Nephron (organoid): ENCODE measurements at regions not wholly inside any gene's neighbourhood (a gene's known extent, or its start where the extent isn't known, plus 50 kb on each side); places are given as distances from the start of the nearest gene placed in this dataset.

ENCODE experiments used
- H3K27ac Mint-ChIP-seq, 3 experiments: 2 replicates each; pipeline ENCODE4 v1.8.0; 2020; ENCODE audit warnings: mixed read lengths in 3 of 3, mild to moderate bottlenecking in 2 of 3, moderate library complexity in 1 of 3
- H3K27me3 Mint-ChIP-seq: 2 replicates; pipeline ENCODE4 v1.8.0; 2021; ENCODE audit warnings: low read depth, mild to moderate bottlenecking, moderate library complexity, mixed read lengths
- H3K36me3 Mint-ChIP-seq: 2 replicates; pipeline ENCODE4 v1.8.0; 2020; ENCODE audit warnings: low read depth, mixed read lengths
- H3K4me1 Mint-ChIP-seq: 2 replicates; pipeline ENCODE4 v1.8.0; 2020; ENCODE audit warnings: mixed read lengths
- H3K4me3 Mint-ChIP-seq, 3 experiments: 2 replicates each; pipeline ENCODE4 v1.8.0; 2020; ENCODE audit warnings: mild to moderate bottlenecking in 3 of 3, mixed read lengths in 3 of 3, moderate library complexity in 2 of 3
- H3K9me3 Mint-ChIP-seq: 2 replicates; pipeline ENCODE4 v1.8.0; 2020; ENCODE audit warnings: mixed read lengths
- CTCF ChIP-seq, 3 experiments: fragments of 200-600 bp; sonication (generic); IDR thresholded peaks; one replicate each; pipeline ENCODE4 v1.5.0; 2021; ENCODE audit warnings: antibody characterized with exemption in 3 of 3; ENCODE audit not compliant: unreplicated experiment in 3 of 3

GRCh38 chr6:40253420-40253819 lies 319.2 kb upstream of the MOCS1 start:
- no peak overlapping the region for H3K27ac Mint-ChIP-seq

GRCh38 chr6:40252531-40253258 lies 318.4 kb upstream of the MOCS1 start:
- Mint-ChIP-seq H3K4me1 (peaks cover 6% of the 10 kb centered on the region), H3K27ac (no peak overlapping the region), H3K4me3 (no peak overlapping the region), H3K36me3 (no peaks in the 10 kb centered on the region), H3K9me3 (no peaks in the 10 kb centered on the region), H3K27me3 (peaks cover 42% of the 10 kb centered on the region)
- TF ChIP-seq CTCF (IDR thresholded peaks at IDR 0.05; ENCODE audit: unreplicated experiment in 3 of 3): no peak

More at GRCh38 chr6:40253420-40253819, 319.2 kb upstream of the MOCS1 start:
- no peaks in the 10 kb centered on the region for H3K36me3 Mint-ChIP-seq
- peaks cover 37% of the 10 kb centered on the region for H3K27me3 Mint-ChIP-seq
- no peak for TF ChIP-seq CTCF (IDR thresholded peaks at IDR 0.05; ENCODE audit: unreplicated experiment in 3 of 3)
- H3K9me3 Mint-ChIP-seq: no peaks in the 10 kb centered on the region
- H3K4me3 Mint-ChIP-seq: no peak overlapping the region
- peaks cover 6% of the 10 kb centered on the region for H3K4me1 Mint-ChIP-seq

GRCh38 chr6:40251637-40252300 lies 317.5 kb upstream of the MOCS1 start:
- peaks cover 6% of the 10 kb centered on the region for H3K4me1 Mint-ChIP-seq
- no peak for TF ChIP-seq CTCF (IDR thresholded peaks at IDR 0.05; ENCODE audit: unreplicated experiment in 3 of 3)
- peaks cover 48% of the 10 kb centered on the region for H3K27me3 Mint-ChIP-seq
- H3K9me3 Mint-ChIP-seq: no peaks in the 10 kb centered on the region
- H3K27ac Mint-ChIP-seq: no peak overlapping the region
- H3K36me3 Mint-ChIP-seq: no peaks in the 10 kb centered on the region
- H3K4me3 Mint-ChIP-seq: no peak overlapping the region

GRCh38 chr6:40249935-40250334 lies 315.7 kb upstream of the MOCS1 start:
- no peaks in the 10 kb centered on the region for H3K9me3 Mint-ChIP-seq
- TF ChIP-seq CTCF (IDR thresholded peaks at IDR 0.05; ENCODE audit: unreplicated experiment in 3 of 3): no peak

GRCh38 chr6:40247516-40248115 lies 313.4 kb upstream of the MOCS1 start:
- TF ChIP-seq CTCF (IDR thresholded peaks at IDR 0.05; ENCODE audit: unreplicated experiment in 3 of 3): no peak
- Mint-ChIP-seq H3K36me3 (no peaks in the 10 kb centered on the region), H3K27ac (no peak overlapping the region), H3K4me3 (no peak overlapping the region), H3K9me3 (peaks cover 5% of the 10 kb centered on the region), H3K27me3 (peaks cover 60% of the 10 kb centered on the region), H3K4me1 (no peaks in the 10 kb centered on the region)

More at GRCh38 chr6:40249935-40250334, 315.7 kb upstream of the MOCS1 start:
- H3K27ac Mint-ChIP-seq: no peak overlapping the region
- H3K36me3 Mint-ChIP-seq: no peaks in the 10 kb centered on the region
- peaks cover 49% of the 10 kb centered on the region for H3K27me3 Mint-ChIP-seq
- H3K4me3 Mint-ChIP-seq: no peak overlapping the region
- no peaks in the 10 kb centered on the region for H3K4me1 Mint-ChIP-seq
